Activated T-cell treated with anti-CD3 and anti-CD28 coated beads, Interleukin-2, amount 50 U/mL, for 48 hours (primary cell): ENCODE measurements at regions not wholly inside any gene's neighbourhood (a gene's known extent, or its start where the extent isn't known, plus 50 kb on each side); places are given as distances from the start of the nearest gene placed in this dataset.

ENCODE experiments used
- DNase-seq, 2 experiments: peaks; one replicate each; pipeline ENCODE4 v3.0.0-alpha.2; 2020

DNA sequence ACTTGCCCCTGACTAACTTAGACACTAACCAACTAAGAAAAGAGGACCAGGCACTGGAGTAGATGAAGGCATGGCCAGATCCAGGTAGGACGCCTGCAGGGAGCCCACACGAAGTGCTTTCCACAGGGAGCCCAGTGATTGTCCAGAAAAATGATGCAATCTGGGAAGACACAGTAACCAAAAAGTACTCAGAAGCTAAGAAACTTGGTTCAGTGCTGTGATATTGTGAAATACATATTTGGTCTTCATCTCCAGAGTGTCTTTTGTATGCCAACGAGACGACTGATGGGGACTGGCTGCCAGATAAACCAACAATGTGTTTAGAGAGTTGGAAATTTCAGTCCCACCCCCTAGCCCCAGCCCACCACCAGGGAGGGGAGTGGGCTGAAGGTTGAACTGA, 135.0 kb downstream of the SP3 start:
- no peak for DNase-seq

DNA sequence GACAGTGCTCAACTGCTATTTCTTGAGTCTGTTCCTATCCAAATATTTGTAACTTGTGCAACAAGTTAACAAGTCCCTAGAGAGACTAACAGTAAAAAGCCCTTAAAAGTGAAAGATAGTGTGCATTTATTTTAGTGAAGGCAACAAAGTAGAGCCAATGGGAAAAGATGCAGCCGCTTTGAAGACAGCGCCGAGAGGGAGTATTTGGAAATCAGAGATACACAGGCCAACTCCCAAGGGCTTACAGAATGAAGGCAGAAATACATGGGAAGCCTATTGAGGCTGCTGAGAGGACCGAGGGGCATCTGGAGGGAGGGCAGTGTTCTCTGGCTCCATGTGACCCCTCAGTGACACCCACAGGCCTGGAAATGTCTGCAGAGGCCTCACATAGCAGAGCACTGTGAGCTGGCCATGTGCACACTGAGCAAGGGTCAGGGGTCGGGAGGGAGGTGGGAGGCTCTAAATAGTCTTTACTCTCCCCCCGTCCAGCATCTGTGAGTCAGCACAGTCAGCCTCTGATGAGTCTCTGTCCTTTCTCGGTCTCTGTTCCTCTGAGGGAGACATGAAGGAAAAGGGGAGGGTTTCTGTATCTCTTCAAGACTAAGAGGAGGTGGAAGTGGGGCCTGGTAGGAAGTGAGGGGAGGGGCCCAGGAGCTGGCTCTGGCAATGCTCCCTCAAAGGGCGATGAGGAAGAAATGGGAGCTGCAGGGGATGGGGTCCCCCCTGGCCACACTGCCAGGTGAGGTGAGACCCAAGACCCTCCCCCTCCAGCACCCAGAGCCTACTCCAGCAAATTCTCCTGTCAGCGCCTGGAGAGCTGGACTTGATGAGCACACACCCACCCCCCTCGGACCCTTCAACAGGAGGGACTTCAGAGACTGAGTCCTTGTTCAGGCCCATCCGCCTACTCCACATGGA, 133.6 kb downstream of the SP3 start:
- DNase-seq, result no peak

- no peak for DNase-seq
Measured at GRCh38 chr2:173834141-173834540, 131.0 kb downstream of the SP3 start.

DNA sequence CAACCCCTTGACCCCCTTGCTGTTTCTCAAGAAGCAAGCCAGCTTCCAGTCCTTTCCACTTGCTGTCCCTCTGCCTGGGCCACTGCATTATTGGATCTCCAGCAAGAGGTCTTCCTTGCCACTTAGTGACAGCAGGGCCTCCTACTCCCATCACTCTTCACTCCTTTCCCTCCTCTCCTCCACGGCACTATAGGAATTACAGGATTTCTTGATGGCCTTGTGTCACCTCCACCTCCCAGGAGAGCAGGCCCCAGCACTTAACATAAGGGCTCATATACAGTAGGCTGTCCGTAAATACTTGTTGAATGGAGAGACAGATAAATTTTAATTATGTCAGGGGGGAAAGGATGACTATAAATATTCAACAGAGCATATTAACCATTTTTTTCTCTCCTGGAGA, 129.4 kb downstream of the SP3 start:
- DNase-seq, result no peak

DNA sequence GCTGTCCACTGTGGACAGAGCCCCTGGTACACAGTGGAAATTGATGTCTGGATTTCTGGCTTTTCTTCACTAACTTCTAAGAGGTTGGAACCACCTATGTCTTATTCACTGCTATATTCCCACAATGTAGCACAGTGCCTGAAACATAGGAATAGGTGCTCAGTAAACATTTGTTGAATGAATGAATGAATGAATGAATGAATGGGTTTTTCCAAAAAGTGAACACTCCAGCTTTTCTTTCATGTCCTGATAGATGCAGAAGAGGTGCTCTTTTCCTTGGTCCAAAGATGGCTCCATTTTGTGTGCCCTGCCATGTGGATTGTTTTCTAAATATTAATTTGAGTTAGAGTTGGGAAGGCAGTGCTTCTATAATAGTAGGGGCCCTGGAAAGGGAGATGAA, 124.1 kb downstream of the SP3 start:
- no peak for DNase-seq

DNA sequence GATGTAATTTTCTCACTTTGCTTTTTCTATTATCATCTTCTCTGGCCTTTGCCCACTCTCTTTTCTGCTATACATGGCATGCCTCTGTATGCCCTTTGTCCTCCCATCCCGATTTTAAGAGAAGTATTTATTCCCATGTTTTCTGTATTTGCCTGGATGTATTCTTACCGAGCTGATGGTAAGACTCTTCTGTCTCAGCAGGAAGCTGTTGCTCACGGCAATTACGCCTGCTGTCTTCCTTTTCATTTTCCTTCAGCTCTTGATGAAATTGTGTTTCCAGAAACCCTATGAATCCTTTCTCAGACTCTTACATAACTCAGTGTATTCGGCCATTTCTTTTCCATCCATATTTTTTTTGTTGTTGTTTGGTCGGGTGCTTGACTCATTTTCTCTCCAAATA, 121.6 kb downstream of the SP3 start:
- DNase-seq, result no peak

- no peak for DNase-seq
Measured at GRCh38 chr2:173851141-173851641, 114.0 kb downstream of the SP3 start.

DNA sequence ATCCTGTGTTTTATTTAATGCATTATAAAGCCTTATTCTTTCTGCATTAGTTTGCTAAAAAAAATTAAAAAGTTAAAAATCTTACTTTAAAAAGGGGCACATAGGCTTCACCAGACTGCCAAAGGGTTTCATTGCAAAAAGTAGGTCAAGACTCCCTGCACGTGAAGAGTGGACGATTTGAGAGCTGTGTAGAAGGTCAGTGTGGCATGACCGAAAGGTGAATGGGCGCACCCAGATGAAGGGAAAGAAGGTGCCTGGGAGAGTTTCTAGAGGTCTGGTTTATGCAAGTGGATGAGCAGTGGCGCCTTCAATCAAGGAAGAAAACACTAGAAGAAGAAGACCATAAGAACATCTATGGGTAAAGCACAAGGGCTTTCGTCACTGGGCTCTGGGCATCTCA, 111.0 kb downstream of the SP3 start:
- DNase-seq, result no peak

- no peak for DNase-seq
Measured at GRCh38 chr2:173854840-173855239, 110.3 kb downstream of the SP3 start.

DNA sequence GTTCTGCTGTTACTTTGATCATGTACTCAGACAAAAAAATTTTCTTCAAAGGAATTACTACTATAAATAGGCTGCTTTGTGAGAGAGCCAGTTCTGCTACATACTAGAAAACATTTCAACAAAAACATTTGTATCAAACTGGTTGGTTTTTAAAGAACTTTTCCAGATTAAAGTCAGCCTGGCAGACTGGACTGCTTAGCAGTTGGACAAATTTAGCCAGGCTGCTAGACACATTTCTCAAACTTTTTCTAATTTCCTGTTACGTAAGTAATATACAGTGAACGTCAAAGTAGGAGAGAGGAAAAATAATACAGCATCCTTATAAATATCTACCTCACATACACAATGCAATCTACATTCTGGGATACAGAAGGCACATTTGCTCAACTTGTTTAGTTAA, 109.5 kb downstream of the SP3 start:
- DNase-seq, result no peak
